SU-DHL-6 (cell line): ENCODE measurements at regions not wholly inside any gene's neighbourhood (a gene's known extent, or its start where the extent isn't known, plus 50 kb on each side); places are given as distances from the start of the nearest gene placed in this dataset.

Source experiments
- H2AFZ ChIP-seq: fragments of 200-600 bp; sonication (generic); 2 replicates; pipeline ENCODE4 v1.6.1; 2014; ENCODE audit warnings: low read depth, mild to moderate bottlenecking, moderate library complexity, mixed read lengths, antibody characterized with exemption, low read length; ENCODE audit not compliant: severe bottlenecking
- H3F3A ChIP-seq: fragments of 200-600 bp; shearing (Covaris generic); 2 replicates; pipeline ENCODE4 v1.6.0; 2016; ENCODE audit warnings: antibody characterized with exemption, mild to moderate bottlenecking; ENCODE audit not compliant: insufficient read depth
- H3K27ac ChIP-seq: fragments of 200-600 bp; sonication (generic); 2 replicates; pipeline ENCODE4 v1.5.1; 2016; ENCODE audit warnings: low read depth, mild to moderate bottlenecking, low read length, moderate library complexity, mixed read lengths
- H3K27me3 ChIP-seq: fragments of 200-600 bp; sonication (generic), shearing (Covaris generic); 2 replicates; pipeline ENCODE4 v1.6.0; 2014; ENCODE audit warnings: mild to moderate bottlenecking, low read length
- H3K36me3 ChIP-seq: fragments of 200-600 bp; sonication (generic); 2 replicates; pipeline ENCODE4 v1.6.1; 2014; ENCODE audit warnings: mild to moderate bottlenecking, low read length, mixed read lengths
- H3K4me2 ChIP-seq: fragments of 300-600, 200-600 bp; shearing (Covaris generic), sonication (generic); 2 replicates; pipeline ENCODE4 v1.6.0; 2014; ENCODE audit warnings: low read length, low read depth, mild to moderate bottlenecking; ENCODE audit not compliant: poor library complexity, severe bottlenecking
- H3K4me3 ChIP-seq: fragments of 200-600 bp; sonication (generic); 2 replicates; pipeline ENCODE4 v1.5.1; 2014; ENCODE audit warnings: antibody characterized with exemption, low read length, mild to moderate bottlenecking, mixed read lengths; ENCODE audit not compliant: insufficient read depth, poor library complexity, severe bottlenecking
- H3K79me2 ChIP-seq: fragments of 200-600 bp; sonication (generic); 2 replicates; pipeline ENCODE4 v1.6.1; 2014; ENCODE audit warnings: mild to moderate bottlenecking, low read length, moderate library complexity; ENCODE audit not compliant: insufficient read depth
- H3K9ac ChIP-seq: fragments of 200-600 bp; sonication (generic); 2 replicates; pipeline ENCODE4 v1.7.0; 2014; ENCODE audit warnings: mild to moderate bottlenecking, low read length
- H3K9me2 ChIP-seq: fragments of 200-600 bp; sonication (generic); replicated peaks from 2 replicates; pipeline ENCODE4 v1.6.1; 2014; ENCODE audit warnings: low read length; ENCODE audit not compliant: insufficient read depth
- H3K9me3 ChIP-seq: fragments of 200-600 bp; sonication (generic); 2 replicates; pipeline ENCODE4 v1.6.1; 2014; ENCODE audit warnings: low read length, mixed read lengths; ENCODE audit not compliant: insufficient read depth
- H4K20me1 ChIP-seq: fragments of 200-600 bp; sonication (generic); 2 replicates; pipeline ENCODE4 v1.6.1; 2014; ENCODE audit warnings: low read depth, mild to moderate bottlenecking, antibody characterized with exemption, low read length, moderate library complexity, mixed read lengths
- EZH2phosphoT487 ChIP-seq: fragments of 200-600 bp; sonication (generic), shearing (Covaris generic); conservative IDR thresholded peaks from 2 replicates; pipeline ENCODE4 v1.6.1; 2018; ENCODE audit warnings: mild to moderate bottlenecking, antibody characterized with exemption, low read length, moderate library complexity, mixed read lengths
- TF ChIP-seq, protein P1 (sequence below): fragments of 200-600 bp; sonication (generic); IDR thresholded peaks from one replicate; pipeline ENCODE4 v1.5.1; 2017; ENCODE audit warnings: antibody characterized with exemption, mild to moderate bottlenecking, low read length, moderate library complexity; ENCODE audit not compliant: insufficient read depth, poor library complexity, severe bottlenecking

DNA sequence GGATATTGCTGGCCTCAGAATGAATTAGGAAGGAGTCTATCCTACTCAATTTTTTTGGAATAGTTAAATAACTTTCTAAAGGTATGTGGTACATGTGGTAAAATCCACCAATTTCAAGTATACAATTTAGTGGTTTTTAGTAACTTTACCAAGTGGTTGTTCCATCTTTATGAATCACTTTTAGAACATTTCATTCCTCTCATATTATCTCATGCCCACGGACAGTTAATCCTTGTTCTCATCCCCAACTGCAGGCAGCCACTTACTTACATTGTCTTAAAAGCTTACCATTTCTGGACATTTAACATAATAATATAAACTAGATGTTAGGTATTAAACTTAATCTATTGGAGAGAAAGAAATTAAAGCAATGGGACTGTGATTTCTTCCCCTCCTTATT, 146.3 kb upstream of the ZC3H15 start:
- Histone ChIP-seq H3K79me2 (no peaks in the 10 kb centered on the region), H3F3A (no peaks in the 10 kb centered on the region)

GRCh38 chr2:186342029-186342428, 144.0 kb upstream of the ZC3H15 start:
- Histone ChIP-seq H3K9me2 (no peaks in the 10 kb centered on the region), H2AFZ (no peak overlapping the region), H3K79me2 (no peaks in the 10 kb centered on the region), H3K4me3 (no peak overlapping the region), H3F3A (no peaks in the 10 kb centered on the region), H3K36me3 (no peaks in the 10 kb centered on the region), H3K9ac (no peak overlapping the region), H3K4me2 (no peak overlapping the region), H3K9me3 (no peaks in the 10 kb centered on the region), H3K27me3 (no peaks in the 10 kb centered on the region), H3K27ac (no peak overlapping the region), H4K20me1 (no peaks in the 10 kb centered on the region)
- TF ChIP-seq EZH2phosphoT487 = no peak
- TF ChIP-seq, protein P1, sequence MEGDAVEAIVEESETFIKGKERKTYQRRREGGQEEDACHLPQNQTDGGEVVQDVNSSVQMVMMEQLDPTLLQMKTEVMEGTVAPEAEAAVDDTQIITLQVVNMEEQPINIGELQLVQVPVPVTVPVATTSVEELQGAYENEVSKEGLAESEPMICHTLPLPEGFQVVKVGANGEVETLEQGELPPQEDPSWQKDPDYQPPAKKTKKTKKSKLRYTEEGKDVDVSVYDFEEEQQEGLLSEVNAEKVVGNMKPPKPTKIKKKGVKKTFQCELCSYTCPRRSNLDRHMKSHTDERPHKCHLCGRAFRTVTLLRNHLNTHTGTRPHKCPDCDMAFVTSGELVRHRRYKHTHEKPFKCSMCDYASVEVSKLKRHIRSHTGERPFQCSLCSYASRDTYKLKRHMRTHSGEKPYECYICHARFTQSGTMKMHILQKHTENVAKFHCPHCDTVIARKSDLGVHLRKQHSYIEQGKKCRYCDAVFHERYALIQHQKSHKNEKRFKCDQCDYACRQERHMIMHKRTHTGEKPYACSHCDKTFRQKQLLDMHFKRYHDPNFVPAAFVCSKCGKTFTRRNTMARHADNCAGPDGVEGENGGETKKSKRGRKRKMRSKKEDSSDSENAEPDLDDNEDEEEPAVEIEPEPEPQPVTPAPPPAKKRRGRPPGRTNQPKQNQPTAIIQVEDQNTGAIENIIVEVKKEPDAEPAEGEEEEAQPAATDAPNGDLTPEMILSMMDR = no peak

More for the DNA sequence above, 146.3 kb upstream of the ZC3H15 start:
- Histone ChIP-seq H3K9ac (no peak overlapping the region), H3K36me3 (no peaks in the 10 kb centered on the region), H3K4me3 (no peak overlapping the region), H4K20me1 (no peaks in the 10 kb centered on the region), H3K9me2 (no peaks in the 10 kb centered on the region), H3K27me3 (no peaks in the 10 kb centered on the region), H2AFZ (no peak overlapping the region), H3K9me3 (0 out of 2 replicates have a peak, but pooled peaks cover 2% of the 10 kb centered on the region), H3K27ac (no peak overlapping the region), H3K4me2 (no peak overlapping the region)
- TF ChIP-seq, protein P1 = no peak
- TF ChIP-seq EZH2phosphoT487 = no peak

DNA sequence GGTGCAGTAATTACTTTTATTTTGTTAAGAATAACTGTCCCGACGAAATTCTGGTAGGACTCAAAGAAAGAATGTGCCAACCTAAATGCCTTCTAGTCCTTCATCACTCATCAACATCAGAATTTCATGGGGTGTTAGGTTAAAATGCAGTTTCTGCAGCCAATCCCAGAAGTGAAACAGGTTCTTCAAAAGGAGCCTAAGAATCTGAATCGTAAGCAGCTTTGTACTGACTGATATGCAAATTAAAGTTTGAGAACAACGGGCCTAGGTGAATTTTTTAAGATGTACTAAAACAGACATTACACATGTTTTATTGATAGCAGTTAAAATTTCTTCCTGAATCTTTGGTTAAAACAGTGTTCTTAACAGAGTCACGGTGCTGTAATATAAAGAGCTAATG, 140.3 kb upstream of the ZC3H15 start:
- Histone ChIP-seq H4K20me1 (no peaks in the 10 kb centered on the region), H3K79me2 (no peaks in the 10 kb centered on the region), H3F3A (no peaks in the 10 kb centered on the region), H3K27me3 (no peaks in the 10 kb centered on the region), H3K9me3 (no peaks in the 10 kb centered on the region), H3K4me3 (no peak overlapping the region), H3K9me2 (no peaks in the 10 kb centered on the region), H2AFZ (no peak overlapping the region), H3K4me2 (no peak overlapping the region), H3K27ac (no peak overlapping the region), H3K36me3 (no peaks in the 10 kb centered on the region), H3K9ac (no peak overlapping the region)
- no peak for TF ChIP-seq EZH2phosphoT487
- TF ChIP-seq, protein P1 = no peak
